Esophagus squamous epithelium (tissue), 4 donors: ENCODE measurements at regions not wholly inside any gene's neighbourhood (a gene's known extent, or its start where the extent isn't known, plus 50 kb on each side); places are given as distances from the start of the nearest gene placed in this dataset.

Source experiments
- POLR2A ChIP-seq, 4 donors: fragments of 450-650 bp; IDR thresholded peaks; one replicate each; pipeline ENCODE4 v1.6.1; 2017; ENCODE audit warnings: antibody characterized with exemption in 4 of 4, mild to moderate bottlenecking in 4 of 4, moderate library complexity in 3 of 4
- TF ChIP-seq, protein P1 (sequence below), 6 experiments: fragments of 450-650 bp in 4 of 6; fragments of 200-600 bp in 2 of 6; sonication (generic) in 2 of 6; IDR thresholded peaks; one replicate each; pipeline ENCODE4 v1.5.1; 2016 to 2019; ENCODE audit warnings: antibody characterized with exemption in 6 of 6, mild to moderate bottlenecking in 4 of 6, moderate library complexity in 4 of 6

DNA sequence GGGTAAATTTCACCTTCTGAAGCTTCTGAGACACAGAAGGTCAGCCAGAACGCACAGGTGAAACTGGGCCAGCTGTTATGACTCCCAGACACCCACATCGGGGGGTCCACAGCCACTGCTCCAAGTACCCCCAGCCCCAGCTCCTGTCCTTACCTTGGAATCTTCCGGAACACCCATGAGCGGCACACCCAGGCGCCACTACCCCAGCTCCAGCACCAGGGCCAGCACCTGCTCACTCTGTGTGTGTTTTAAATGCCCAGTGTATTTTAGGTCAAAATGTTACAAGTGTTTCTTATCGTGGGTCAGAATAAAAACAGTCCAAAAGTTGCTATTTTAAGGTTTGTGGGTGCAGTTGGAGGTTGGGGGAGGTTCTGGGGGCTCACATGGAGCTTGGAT lies 116.3 kb downstream of the RMI2 start:
- TF ChIP-seq, protein P1, sequence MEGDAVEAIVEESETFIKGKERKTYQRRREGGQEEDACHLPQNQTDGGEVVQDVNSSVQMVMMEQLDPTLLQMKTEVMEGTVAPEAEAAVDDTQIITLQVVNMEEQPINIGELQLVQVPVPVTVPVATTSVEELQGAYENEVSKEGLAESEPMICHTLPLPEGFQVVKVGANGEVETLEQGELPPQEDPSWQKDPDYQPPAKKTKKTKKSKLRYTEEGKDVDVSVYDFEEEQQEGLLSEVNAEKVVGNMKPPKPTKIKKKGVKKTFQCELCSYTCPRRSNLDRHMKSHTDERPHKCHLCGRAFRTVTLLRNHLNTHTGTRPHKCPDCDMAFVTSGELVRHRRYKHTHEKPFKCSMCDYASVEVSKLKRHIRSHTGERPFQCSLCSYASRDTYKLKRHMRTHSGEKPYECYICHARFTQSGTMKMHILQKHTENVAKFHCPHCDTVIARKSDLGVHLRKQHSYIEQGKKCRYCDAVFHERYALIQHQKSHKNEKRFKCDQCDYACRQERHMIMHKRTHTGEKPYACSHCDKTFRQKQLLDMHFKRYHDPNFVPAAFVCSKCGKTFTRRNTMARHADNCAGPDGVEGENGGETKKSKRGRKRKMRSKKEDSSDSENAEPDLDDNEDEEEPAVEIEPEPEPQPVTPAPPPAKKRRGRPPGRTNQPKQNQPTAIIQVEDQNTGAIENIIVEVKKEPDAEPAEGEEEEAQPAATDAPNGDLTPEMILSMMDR (IDR thresholded peaks at IDR 0.05), result no peak
- TF ChIP-seq POLR2A (IDR thresholded peaks at IDR 0.05), result no peak
